ENCODE measurements at regions not wholly inside any gene's neighbourhood (a gene's known extent, or its start where the extent isn't known, plus 50 kb on each side); places are given as distances from the start of the nearest gene placed in this dataset.
A peak's percentile ranks its signal among the peaks of the same experiment; 100 is the strongest.

DNA sequence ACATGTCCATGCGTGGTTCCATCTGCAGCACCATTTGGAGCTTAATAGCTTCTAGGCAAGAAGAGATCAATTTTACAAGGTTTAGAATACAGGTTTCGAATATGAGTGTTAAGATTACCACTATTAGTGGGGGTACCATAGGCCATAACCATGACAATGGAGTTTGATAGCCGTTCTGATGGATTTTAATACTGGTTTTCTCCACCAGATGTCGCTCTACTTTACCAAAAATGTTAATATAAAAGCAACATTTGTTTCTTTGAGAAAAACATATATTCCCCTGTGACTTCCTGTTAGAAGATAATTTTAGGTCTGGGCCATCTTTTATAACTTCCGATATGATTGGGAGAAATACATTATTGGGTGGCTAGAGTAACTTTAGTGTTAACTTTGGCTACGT is 499.7 kb upstream of the POU3F4 start:
- CTCF ChIA-PET, result interaction anchor here (1.0 kb wide), 1 partner anchor 627 kb away, joined by 3 read pairs; no protein-coding TSS in a partner anchor
- peak; percentile 23 for TF ChIP-seq CTCF (IDR thresholded peaks at IDR 0.05; ENCODE audit: control extremely low read depth, extremely low read depth, low read depth, missing control alignments)
- DNase-seq (ENCODE audit: extremely low spot score), result no peak
- POLR2A ChIA-PET, result no interaction called here

GRCh38 chrX:83019258-83019657 is 488.8 kb upstream of the POU3F4 start:
- DNase-seq (ENCODE audit: extremely low spot score), result no peak
- ChIA-PET POLR2A (no interaction called here), CTCF (no interaction called here)
- no peak for TF ChIP-seq CTCF (IDR thresholded peaks at IDR 0.05; ENCODE audit: control extremely low read depth, extremely low read depth, low read depth, missing control alignments)

- DNase-seq (ENCODE audit: extremely low spot score), result no peak
- POLR2A ChIA-PET, result no interaction called here
- TF ChIP-seq CTCF (IDR thresholded peaks at IDR 0.05; ENCODE audit: control extremely low read depth, extremely low read depth, low read depth, missing control alignments), result no peak
- CTCF ChIA-PET, result no interaction called here
These were observed 486.1 kb upstream of the POU3F4 start for GRCh38 chrX:83022020-83022419.
